Parathyroid adenoma (tissue), 2 donors: ENCODE measurements at regions not wholly inside any gene's neighbourhood (a gene's known extent, or its start where the extent isn't known, plus 50 kb on each side); places are given as distances from the start of the nearest gene placed in this dataset.

Experiments
- H2AFZ ChIP-seq: fragments of 300-600 bp; sonication (generic); one replicate; pipeline ENCODE4 v1.7.0; 2017; ENCODE audit warnings: antibody characterized with exemption, mild to moderate bottlenecking
- H3K27ac ChIP-seq: fragments of 300-600 bp; sonication (generic); one replicate; pipeline ENCODE4 v1.7.0; 2017
- H3K27me3 ChIP-seq: fragments of 300-600 bp; sonication (generic); one replicate; pipeline ENCODE4 v1.7.0; 2017; ENCODE audit warnings: low read length; ENCODE audit not compliant: control insufficient read depth, insufficient read depth
- H3K36me3 ChIP-seq: fragments of 300-600 bp; sonication (generic); one replicate; pipeline ENCODE4 v1.7.0; 2017; ENCODE audit warnings: low read length; ENCODE audit not compliant: control insufficient read depth, insufficient read depth
- H3K4me1 ChIP-seq: fragments of 300-600 bp; sonication (generic); one replicate; pipeline ENCODE4 v1.7.0; 2017; ENCODE audit warnings: control low read depth
- H3K4me2 ChIP-seq: fragments of 300-600 bp; sonication (generic); one replicate; pipeline ENCODE4 v1.7.0; 2017; ENCODE audit warnings: low read length
- H3K4me3 ChIP-seq: fragments of 300-600 bp; sonication (generic); one replicate; pipeline ENCODE4 v1.7.0; 2017; ENCODE audit warnings: low read depth, low read length
- H3K79me2 ChIP-seq: fragments of 300-600 bp; sonication (generic); one replicate; pipeline ENCODE4 v1.7.0; 2017; ENCODE audit warnings: control low read depth
- H3K9ac ChIP-seq: fragments of 300-600 bp; sonication (generic); one replicate; pipeline ENCODE4 v1.7.0; 2017; ENCODE audit warnings: mild to moderate bottlenecking
- H3K9me3 ChIP-seq: fragments of 300-600 bp; sonication (generic); one replicate; pipeline ENCODE4 v1.7.0; 2017; ENCODE audit warnings: low read length; ENCODE audit not compliant: control insufficient read depth
- CTCF ChIP-seq: fragments of 300-600 bp; sonication (generic); IDR thresholded peaks from one replicate; pipeline ENCODE4 v1.7.0; 2017; ENCODE audit warnings: antibody characterized with exemption, mild to moderate bottlenecking
- donor health status: primary hyperparathyroidism.

GRCh38 chr6:22828179-22829062, 259.1 kb downstream of the HDGFL1 start:
- H3K4me1 ChIP-seq = peaks cover 2% of the 10 kb centered on the region
- H3K4me2 ChIP-seq = peak overlapping the region; percentile 72
- peak; percentile 77 for TF ChIP-seq CTCF
- peak overlapping the region; percentile 44 for H3K4me3 ChIP-seq
- H3K36me3 ChIP-seq = no peaks in the 10 kb centered on the region
- H3K9me3 ChIP-seq = no peaks in the 10 kb centered on the region
- no peaks in the 10 kb centered on the region for H3K27me3 ChIP-seq
- no peak overlapping the region for H3K27ac ChIP-seq
- H3K79me2 ChIP-seq = no peaks in the 10 kb centered on the region
- H3K9ac ChIP-seq = no peak overlapping the region
- peak overlapping the region; percentile 59 for H2AFZ ChIP-seq

- H2AFZ ChIP-seq = no peak overlapping the region
- H3K9me3 ChIP-seq = no peaks in the 10 kb centered on the region
- no peak overlapping the region for H3K4me3 ChIP-seq
- no peak overlapping the region for H3K27ac ChIP-seq
- no peaks in the 10 kb centered on the region for H3K27me3 ChIP-seq
- H3K79me2 ChIP-seq = no peaks in the 10 kb centered on the region
- no peaks in the 10 kb centered on the region for H3K36me3 ChIP-seq
- no peak overlapping the region for H3K4me2 ChIP-seq
- H3K9ac ChIP-seq = no peak overlapping the region
- TF ChIP-seq CTCF = no peak
- H3K4me1 ChIP-seq = peaks cover 2% of the 10 kb centered on the region
Observed at GRCh38 chr6:22829070-22829469, 259.7 kb downstream of the HDGFL1 start.

- H3K9ac ChIP-seq = no peak overlapping the region
- no peaks in the 10 kb centered on the region for H3K36me3 ChIP-seq
- no peaks in the 10 kb centered on the region for H3K27me3 ChIP-seq
- H3K4me3 ChIP-seq = no peak overlapping the region
- no peak overlapping the region for H2AFZ ChIP-seq
- no peak overlapping the region for H3K27ac ChIP-seq
- H3K4me2 ChIP-seq = no peak overlapping the region
- no peaks in the 10 kb centered on the region for H3K79me2 ChIP-seq
- no peak for TF ChIP-seq CTCF
- no peaks in the 10 kb centered on the region for H3K9me3 ChIP-seq
- H3K4me1 ChIP-seq = peaks cover 2% of the 10 kb centered on the region
Observed at GRCh38 chr6:22830463-22830862, 261.1 kb downstream of the HDGFL1 start.

- H3K9ac ChIP-seq = no peak overlapping the region
- H3K79me2 ChIP-seq = no peaks in the 10 kb centered on the region
- H3K4me1 ChIP-seq = peaks cover under 1% of the 10 kb centered on the region
- no peak overlapping the region for H3K4me2 ChIP-seq
- H3K27me3 ChIP-seq = no peaks in the 10 kb centered on the region
- no peak overlapping the region for H3K27ac ChIP-seq
- H3K9me3 ChIP-seq = no peaks in the 10 kb centered on the region
- no peaks in the 10 kb centered on the region for H3K36me3 ChIP-seq
- no peak for TF ChIP-seq CTCF
- no peak overlapping the region for H3K4me3 ChIP-seq
- no peak overlapping the region for H2AFZ ChIP-seq
Observed at GRCh38 chr6:22833191-22833590, 263.8 kb downstream of the HDGFL1 start.

- TF ChIP-seq CTCF = no peak
- H3K4me1 ChIP-seq = no peaks in the 10 kb centered on the region
- no peaks in the 10 kb centered on the region for H3K9me3 ChIP-seq
- no peak overlapping the region for H3K4me2 ChIP-seq
- no peaks in the 10 kb centered on the region for H3K79me2 ChIP-seq
- H3K4me3 ChIP-seq = no peak overlapping the region
- no peak overlapping the region for H3K27ac ChIP-seq
- H3K27me3 ChIP-seq = no peaks in the 10 kb centered on the region
- no peak overlapping the region for H3K9ac ChIP-seq
- no peaks in the 10 kb centered on the region for H3K36me3 ChIP-seq
- no peak overlapping the region for H2AFZ ChIP-seq
Observed at GRCh38 chr6:22838345-22838744, 269.0 kb downstream of the HDGFL1 start.
